ENCODE measurements at regions not wholly inside any gene's neighbourhood (a gene's known extent, or its start where the extent isn't known, plus 50 kb on each side); places are given as distances from the start of the nearest gene placed in this dataset.

- no peak overlapping the region for H3K4me3 ChIP-seq (ENCODE audit: extremely low read depth in 1 of 4, insufficient read depth in 2 of 4, low read depth in 3 of 4, low read length in 4 of 4)
- DNase-seq (ENCODE audit: low read depth in 1 of 2, low spot score in 2 of 2): no peak
- no peak overlapping the region for H4K5ac ChIP-seq (ENCODE audit: insufficient read length, low read depth, low read length)
- H3K9ac ChIP-seq (replicated peaks in 1 of 4; ENCODE audit: extremely low read depth in 1 of 4, low read depth in 3 of 4, low read length in 3 of 4): no peak overlapping the region
- no peak overlapping the region for H2BK120ac ChIP-seq (replicated peaks; ENCODE audit: low read depth, low read length)
- no peaks in the 10 kb centered on the region for H3K27me3 ChIP-seq (replicated peaks in 1 of 4; ENCODE audit: control insufficient read depth in 3 of 4, extremely low read depth in 1 of 4, insufficient read depth in 3 of 4, low read length in 3 of 4)
- H3K4me1 ChIP-seq (replicated peaks in 1 of 4; ENCODE audit: control insufficient read depth in 3 of 4, insufficient read depth in 4 of 4, low read length in 3 of 4): no peaks in the 10 kb centered on the region
- no peaks in the 10 kb centered on the region for H3K23me2 ChIP-seq (ENCODE audit: low read depth, low read length)
- POLR2A ChIA-PET (ENCODE audit: partially characterized antibody): no interaction called here
- H2AK5ac ChIP-seq (ENCODE audit: low read depth, low read length): no peak overlapping the region
- no peaks in the 10 kb centered on the region for H3K9me3 ChIP-seq (ENCODE audit: insufficient read depth in 2 of 2, low read depth in 1 of 2, low read length in 1 of 2)
- TF ChIP-seq MAX (IDR thresholded peaks at IDR 0.05): no peak
- peak; percentile 50 to 65 for TF ChIP-seq RAD21 (IDR thresholded peaks at IDR 0.05 in 1 of 2, conservative IDR thresholded peaks at IDR 0.05 in 1 of 2; ENCODE audit: low read depth in 2 of 2, low read length in 2 of 2)
- TF ChIP-seq CTCF (IDR thresholded peaks at IDR 0.05; ENCODE audit: control extremely low read depth in 1 of 3, insufficient read depth in 1 of 3, low read depth in 1 of 3, low read length in 3 of 3): peak in 2 of 3 experiments; percentile 25 to 37; a peak in 3 of 4 replicates
- no peak overlapping the region for H2AFZ ChIP-seq (ENCODE audit: low read length)
- no peak overlapping the region for H3K4me2 ChIP-seq (ENCODE audit: insufficient read depth in 1 of 2, low read depth in 2 of 2, low read length in 2 of 2)
- no peak overlapping the region for H3K4ac ChIP-seq (replicated peaks; ENCODE audit: insufficient read length, low read depth, low read length)
- no peak overlapping the region for H3K56ac ChIP-seq (replicated peaks; ENCODE audit: insufficient read length, low read depth, low read length)
- no peak overlapping the region for H4K91ac ChIP-seq (replicated peaks; ENCODE audit: insufficient read length, low read length)
- H2BK15ac ChIP-seq (ENCODE audit: low read length): no peak overlapping the region
- H2BK5ac ChIP-seq (ENCODE audit: low read depth, low read length): no peak overlapping the region
- no peak overlapping the region for H3K18ac ChIP-seq (ENCODE audit: extremely low read depth, low read length)
- no peaks in the 10 kb centered on the region for H3K79me1 ChIP-seq (ENCODE audit: low read depth, low read length)
- H3K36me3 ChIP-seq (ENCODE audit: control insufficient read depth in 2 of 4, insufficient read depth in 4 of 4, low read length in 3 of 4): no peaks in the 10 kb centered on the region
- WGBS, 2 experiments (ENCODE audit: extremely low coverage in 1 of 2, insufficient coverage in 1 of 2, insufficient read length in 1 of 2, insufficient replicate concordance in 2 of 2, low coverage in 1 of 2, low lambda C conversion rate in 2 of 2, missing lambda C conversion rate in 1 of 2): 71% methylated on average over 1 of the region's 1 CpG; no CpG with 5 or more reads in 1 of the 2 experiments
- no peak overlapping the region for H3K14ac ChIP-seq (ENCODE audit: insufficient read length)
- no peaks in the 10 kb centered on the region for H4K20me1 ChIP-seq (replicated peaks in 1 of 2; ENCODE audit: control insufficient read depth in 1 of 2, insufficient read depth in 2 of 2, low read length in 2 of 2)
- H3K79me2 ChIP-seq (ENCODE audit: control insufficient read depth in 1 of 2, insufficient read depth in 2 of 2, low read length in 2 of 2): no peaks in the 10 kb centered on the region
- no peak overlapping the region for H2BK12ac ChIP-seq (ENCODE audit: low read depth, low read length)
- no peak overlapping the region for H3K23ac ChIP-seq (ENCODE audit: insufficient read length)
- no peak overlapping the region for H3K27ac ChIP-seq (ENCODE audit: low read depth, low read length)
- CTCF ChIA-PET (ENCODE audit: partially characterized antibody): interaction anchor here (1.0 to 2.2 kb wide), 2 partner anchors 164 to 167 kb away, joined by 3 to 15 read pairs; no protein-coding TSS in a partner anchor
- no peak overlapping the region for H4K8ac ChIP-seq (ENCODE audit: extremely low read depth, insufficient read depth, low read length)
- no peak overlapping the region for H2BK20ac ChIP-seq (ENCODE audit: low read length)
- no peak for FAIRE-seq
Measured at GRCh38 chrX:43585922-43586321, 70.2 kb upstream of the MAOA start.
